ENCODE measurements at regions not wholly inside any gene's neighbourhood (a gene's known extent, or its start where the extent isn't known, plus 50 kb on each side); places are given as distances from the start of the nearest gene placed in this dataset.

- no peak overlapping the region for H3K56ac ChIP-seq (ENCODE audit: insufficient read length, low read depth, low read length)
- DNase-seq = no peak
- H2BK12ac ChIP-seq (ENCODE audit: insufficient read length, low read depth, low read length) = no peak overlapping the region
- H3K27ac ChIP-seq (ENCODE audit: insufficient read length, low read depth, low read length) = no peak overlapping the region
- no peak overlapping the region for H4K91ac ChIP-seq (ENCODE audit: insufficient read length, low read depth, low read length)
- H2AK5ac ChIP-seq (ENCODE audit: insufficient read length, low read length) = no peak overlapping the region
- H3K18ac ChIP-seq (ENCODE audit: insufficient read length, low read depth, low read length) = no peak overlapping the region
- H4K20me1 ChIP-seq (ENCODE audit: control insufficient read depth, insufficient read depth, insufficient read length) = no peaks in the 10 kb centered on the region
- H3K4me1 ChIP-seq (ENCODE audit: insufficient read depth, low read length) = no peaks in the 10 kb centered on the region
- H3K79me2 ChIP-seq (ENCODE audit: insufficient read depth, low read length) = no peaks in the 10 kb centered on the region
- no peak overlapping the region for H3K23ac ChIP-seq (ENCODE audit: insufficient read length, low read depth, low read length)
- Mint-ChIP-seq H3K4me3 (no peak overlapping the region), H3K27ac (no peak overlapping the region), H3K9me3 (no peaks in the 10 kb centered on the region), H3K4me1 (no peaks in the 10 kb centered on the region), H3K36me3 (ENCODE audit: insufficient read depth in 1 of 3, low read depth in 3 of 3) (no peaks in the 10 kb centered on the region), H3K27me3 (ENCODE audit: low read depth) (no peaks in the 10 kb centered on the region)
- no peak overlapping the region for H2AFZ ChIP-seq (ENCODE audit: low read length)
- H3K4me2 ChIP-seq (ENCODE audit: insufficient read depth, insufficient read length, low read length) = no peak overlapping the region
- WGBS (ENCODE audit: extremely low coverage, insufficient read length, low lambda C conversion rate) = no CpG with 5 or more reads among the region's 2 CpGs
- no peaks in the 10 kb centered on the region for H3K23me2 ChIP-seq (ENCODE audit: insufficient read length, low read depth, low read length, poor library complexity, severe bottlenecking)
- H3K9me3 ChIP-seq (ENCODE audit: control insufficient read depth, low read depth, low read length) = no peaks in the 10 kb centered on the region
- no peak overlapping the region for H2BK120ac ChIP-seq (ENCODE audit: low read depth, low read length, poor library complexity, severe bottlenecking)
- H3K9ac ChIP-seq (ENCODE audit: extremely low read depth, insufficient read length, low read length) = no peak overlapping the region
- no peaks in the 10 kb centered on the region for H3K79me1 ChIP-seq (ENCODE audit: insufficient read depth, low read depth, low read length, poor library complexity, severe bottlenecking)
- H3K27me3 ChIP-seq (ENCODE audit: insufficient read depth, low read length) = no peaks in the 10 kb centered on the region
- no peak overlapping the region for H4K5ac ChIP-seq (ENCODE audit: insufficient read length, low read depth, low read length)
- H2BK5ac ChIP-seq (ENCODE audit: insufficient read length, low read length) = no peak overlapping the region
- H4K8ac ChIP-seq (replicated peaks; ENCODE audit: insufficient read length, low read depth, low read length) = no peak overlapping the region
- no peak overlapping the region for H2BK20ac ChIP-seq (ENCODE audit: low read depth, low read length, poor library complexity, severe bottlenecking)
- no peak overlapping the region for H3K14ac ChIP-seq (ENCODE audit: insufficient read depth, low read length)
- H3K4ac ChIP-seq (ENCODE audit: low read depth, low read length) = no peak overlapping the region
- no peak overlapping the region for H2BK15ac ChIP-seq (ENCODE audit: low read depth, low read length)
- no peak overlapping the region for H3T11ph ChIP-seq (ENCODE audit: low read length)
- no peak for TF ChIP-seq CTCF (conservative IDR thresholded peaks at IDR 0.05)
Measured at GRCh38 chr2:180614776-180615175, 365.6 kb upstream of the UBE2E3 start.

All from H9 (cell line).